Neural crest cell (in vitro differentiated cells): ENCODE measurements at regions not wholly inside any gene's neighbourhood (a gene's known extent, or its start where the extent isn't known, plus 50 kb on each side); places are given as distances from the start of the nearest gene placed in this dataset.

Experiments
- DNase-seq: peaks from one replicate; pipeline ENCODE4 v3.0.0; 2021; ENCODE audit warnings: low read depth, mixed read lengths, low spot score
- H3K27ac Mint-ChIP-seq: one replicate; pipeline ENCODE4 v1.8.0; 2021; ENCODE audit warnings: mild to moderate bottlenecking, mixed read lengths; ENCODE audit not compliant: unreplicated experiment
- H3K27me3 Mint-ChIP-seq: 2 replicates; pipeline ENCODE4 v1.8.0; 2021; ENCODE audit warnings: low read depth, mild to moderate bottlenecking, mixed read lengths
- H3K36me3 Mint-ChIP-seq: 2 replicates; pipeline ENCODE4 v1.8.0; 2021; ENCODE audit warnings: low read depth, mild to moderate bottlenecking, mixed read lengths
- H3K4me1 Mint-ChIP-seq: 2 replicates; pipeline ENCODE4 v1.8.0; 2021; ENCODE audit warnings: mixed read lengths
- H3K4me3 Mint-ChIP-seq: one replicate; pipeline ENCODE4 v1.8.0; 2021; ENCODE audit warnings: mild to moderate bottlenecking, mixed read lengths
- H3K9me3 Mint-ChIP-seq: 2 replicates; pipeline ENCODE4 v1.8.0; 2021; ENCODE audit warnings: mixed read lengths
- CTCF ChIP-seq: fragments of 200-600 bp; sonication (generic); conservative IDR thresholded peaks from 2 replicates; pipeline ENCODE4 v1.5.0; 2021; ENCODE audit warnings: antibody characterized with exemption, mild to moderate bottlenecking

- Mint-ChIP-seq H3K9me3 (no peaks in the 10 kb centered on the region), H3K36me3 (no peaks in the 10 kb centered on the region), H3K27me3 (no peaks in the 10 kb centered on the region), H3K4me3 (no peak overlapping the region), H3K4me1 (no peaks in the 10 kb centered on the region), H3K27ac (no peak overlapping the region)
- no peak for TF ChIP-seq CTCF
- no peak for DNase-seq
These were observed 163.3 kb downstream of the QRSL1 start for GRCh38 chr6:106792536-106793236.

- H3K4me1 Mint-ChIP-seq: no peaks in the 10 kb centered on the region
- no peak for TF ChIP-seq CTCF
- H3K9me3 Mint-ChIP-seq: no peaks in the 10 kb centered on the region
- no peaks in the 10 kb centered on the region for H3K27me3 Mint-ChIP-seq
- no peak for DNase-seq
- H3K4me3 Mint-ChIP-seq: no peak overlapping the region
- H3K27ac Mint-ChIP-seq: no peak overlapping the region
- no peaks in the 10 kb centered on the region for H3K36me3 Mint-ChIP-seq
These were observed 161.6 kb downstream of the QRSL1 start for GRCh38 chr6:106790935-106791334.

DNA sequence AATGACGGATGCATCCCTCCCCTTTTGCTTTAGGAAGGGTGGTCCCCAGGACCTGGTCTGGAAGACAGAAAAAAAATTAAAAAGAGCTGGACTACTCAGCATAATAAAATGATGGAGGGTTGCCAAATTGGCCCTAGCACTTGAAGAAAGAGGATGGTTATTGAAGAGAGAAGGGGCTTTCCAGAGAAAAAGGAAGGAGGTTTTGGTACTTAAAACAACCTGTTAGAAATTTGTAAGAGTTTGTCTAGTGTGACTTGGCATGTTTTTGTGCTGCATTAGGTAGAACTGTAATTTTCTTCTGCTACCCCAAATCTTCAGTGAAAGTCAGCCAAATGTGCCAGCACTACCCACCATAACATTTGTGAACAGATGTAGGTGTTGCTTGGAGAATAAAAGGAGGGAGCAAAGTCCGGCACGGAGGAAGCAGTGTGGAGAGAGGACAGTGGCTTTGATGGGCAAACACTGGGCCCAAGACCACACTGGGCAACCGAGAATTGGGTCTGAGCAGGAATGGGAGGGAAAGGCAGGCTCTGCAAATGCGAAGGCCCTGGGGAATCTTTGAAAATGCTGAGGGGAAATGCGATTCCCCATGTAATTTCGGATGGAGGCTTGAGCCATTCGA, 160.9 kb downstream of the QRSL1 start:
- TF ChIP-seq CTCF: no peak
- Mint-ChIP-seq H3K4me3 (no peak overlapping the region), H3K36me3 (no peaks in the 10 kb centered on the region), H3K4me1 (no peaks in the 10 kb centered on the region), H3K9me3 (no peaks in the 10 kb centered on the region), H3K27ac (no peak overlapping the region), H3K27me3 (no peaks in the 10 kb centered on the region)
- DNase-seq: no peak

GRCh38 chr6:106789428-106790148, 160.2 kb downstream of the QRSL1 start:
- H3K4me3 Mint-ChIP-seq: no peak overlapping the region
- DNase-seq: no peak
- H3K4me1 Mint-ChIP-seq: no peaks in the 10 kb centered on the region
- H3K36me3 Mint-ChIP-seq: no peaks in the 10 kb centered on the region
- no peak overlapping the region for H3K27ac Mint-ChIP-seq
- H3K9me3 Mint-ChIP-seq: no peaks in the 10 kb centered on the region
- H3K27me3 Mint-ChIP-seq: no peaks in the 10 kb centered on the region
- TF ChIP-seq CTCF: no peak

GRCh38 chr6:106788761-106789160, 159.4 kb downstream of the QRSL1 start:
- H3K4me3 Mint-ChIP-seq: no peak overlapping the region
- no peaks in the 10 kb centered on the region for H3K27me3 Mint-ChIP-seq
- no peak overlapping the region for H3K27ac Mint-ChIP-seq
- no peaks in the 10 kb centered on the region for H3K9me3 Mint-ChIP-seq
- no peaks in the 10 kb centered on the region for H3K4me1 Mint-ChIP-seq
- no peak for TF ChIP-seq CTCF
- no peak for DNase-seq
- no peaks in the 10 kb centered on the region for H3K36me3 Mint-ChIP-seq
